ENCODE measurements at regions not wholly inside any gene's neighbourhood (a gene's known extent, or its start where the extent isn't known, plus 50 kb on each side); places are given as distances from the start of the nearest gene placed in this dataset.

GRCh38 chr9:88926781-88927505 is 64.3 kb upstream of the S1PR3 start:
- DNase-seq (ENCODE audit: low read depth), result no peak

- no peak for DNase-seq (ENCODE audit: low read depth)
These were observed 63.8 kb upstream of the S1PR3 start for GRCh38 chr9:88927510-88927909.

DNA sequence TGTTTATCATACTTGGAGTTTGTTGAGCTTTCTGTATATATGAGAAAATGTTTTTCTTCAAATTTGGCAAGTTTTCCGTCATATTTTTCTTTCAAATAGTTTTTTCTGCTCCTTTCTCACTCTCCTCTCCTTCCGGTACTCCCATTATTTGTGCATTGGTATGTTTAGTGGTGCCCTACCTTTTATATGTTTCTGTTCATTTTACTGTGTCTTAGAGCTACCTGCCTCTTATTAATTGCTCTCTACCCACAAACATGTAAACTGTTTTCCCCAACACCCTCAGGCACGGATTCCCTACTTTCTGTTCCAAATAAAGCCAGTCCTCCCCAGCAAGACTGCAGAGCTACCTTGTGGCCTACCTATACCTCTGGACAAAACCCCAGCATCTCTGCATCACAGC is 60.6 kb upstream of the S1PR3 start:
- DNase-seq (ENCODE audit: low read depth), result no peak

DNA sequence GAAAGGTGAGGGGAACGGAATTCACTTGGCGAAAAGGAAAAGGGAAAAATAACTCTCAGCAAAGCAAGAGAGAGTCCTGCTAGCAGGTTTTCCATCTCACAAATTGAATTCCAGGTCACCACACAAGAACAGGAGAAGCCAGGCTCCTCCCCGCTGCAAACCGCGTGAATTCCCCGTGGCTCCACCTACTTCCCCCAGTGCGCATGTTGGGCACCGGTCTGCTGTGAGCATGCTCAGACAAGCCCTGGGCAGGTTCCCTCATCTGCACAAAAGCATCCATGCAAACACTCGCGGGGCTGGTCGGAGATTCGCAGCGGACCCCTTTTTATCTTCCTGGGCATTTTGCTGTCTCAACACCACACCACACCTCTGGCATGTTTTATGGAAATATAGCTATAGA is 58.5 kb upstream of the S1PR3 start:
- no peak for DNase-seq (ENCODE audit: low read depth)

DNA sequence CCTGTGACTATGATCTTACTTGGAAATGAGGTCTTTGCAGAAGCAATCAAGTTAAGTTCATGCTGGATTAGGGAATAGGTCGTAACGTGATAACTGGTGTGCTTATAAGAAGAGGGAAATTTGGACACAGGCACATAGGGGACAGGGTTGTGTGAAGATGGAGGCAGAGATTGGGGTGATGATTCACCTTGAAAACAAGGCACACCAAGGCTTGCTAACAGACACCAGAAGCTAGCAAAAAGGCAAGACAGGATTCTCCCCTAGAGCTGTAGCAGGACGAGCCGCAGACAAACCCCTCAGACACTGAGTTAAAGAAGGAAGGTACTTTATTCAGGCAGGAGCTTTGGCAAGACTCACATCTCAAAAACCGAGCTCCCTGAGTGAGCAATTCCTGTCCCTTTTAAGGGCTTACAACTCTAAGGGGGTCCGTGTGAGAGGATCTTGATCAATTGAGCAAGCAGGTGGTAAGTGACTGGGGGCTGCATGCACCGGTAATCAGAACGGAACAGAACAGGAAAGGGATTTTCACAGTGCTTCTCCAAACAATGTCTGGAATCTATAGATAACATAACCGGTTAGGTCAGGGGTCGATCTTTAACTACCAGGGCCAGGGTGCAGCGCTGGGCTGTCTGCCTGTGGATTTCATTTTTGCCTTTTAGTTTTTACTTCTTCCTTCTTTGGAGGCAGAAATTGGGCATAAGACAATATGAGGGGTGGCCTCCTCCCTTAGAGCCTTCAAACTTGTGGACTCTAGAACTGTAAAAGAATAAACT is 57.5 kb upstream of the S1PR3 start:
- no peak for DNase-seq (ENCODE audit: low read depth)

DNA sequence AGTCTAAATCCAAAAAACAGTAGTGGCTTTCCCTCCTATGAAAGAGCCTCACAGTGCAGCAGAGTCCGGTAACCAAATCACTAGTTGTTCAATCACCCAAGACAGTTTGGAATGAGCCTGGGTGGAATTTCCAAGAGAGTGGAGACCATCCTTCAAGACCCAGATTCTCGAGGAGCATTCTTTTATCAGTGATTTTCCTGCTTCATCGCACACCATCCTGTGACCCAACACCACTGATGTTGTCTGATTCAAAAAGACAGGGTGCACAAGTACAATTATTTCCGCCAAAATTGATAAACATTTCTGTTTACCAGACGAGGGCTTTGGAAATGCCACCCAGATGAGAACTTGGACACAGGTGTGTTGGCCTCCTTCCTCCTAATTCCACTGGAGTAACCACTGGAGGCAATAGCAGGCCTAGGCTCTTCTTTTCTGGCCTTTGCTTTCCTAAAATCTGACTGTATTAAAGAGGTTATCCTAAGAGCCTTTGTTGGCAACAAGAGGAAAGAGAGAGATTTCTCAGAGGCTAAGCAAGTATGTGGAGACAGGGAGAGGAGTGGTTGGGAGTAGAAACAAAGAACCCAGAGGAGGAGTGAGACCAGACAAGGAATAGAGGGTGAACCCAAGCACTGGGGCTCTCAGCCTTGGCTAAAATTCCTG is 56.3 kb upstream of the S1PR3 start:
- DNase-seq (ENCODE audit: low read depth), result no peak

DNA sequence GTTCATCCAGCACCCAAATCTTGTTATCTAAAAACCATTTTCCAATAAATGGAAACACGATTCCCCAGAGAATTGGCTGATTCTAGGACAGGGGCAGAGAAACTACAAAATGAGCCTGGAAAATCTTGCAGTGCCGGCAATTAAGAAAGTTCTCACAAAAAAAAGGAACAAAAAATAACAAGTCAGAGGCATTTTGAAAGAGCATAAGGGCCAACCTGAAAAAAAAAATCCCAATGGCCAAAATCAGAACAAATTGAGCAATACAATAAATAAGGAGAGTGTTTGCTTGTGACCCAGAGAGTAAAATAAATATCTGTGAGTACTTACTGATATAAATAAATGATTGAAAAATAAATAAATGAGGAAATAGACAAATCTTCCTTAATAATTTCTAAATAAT is 55.1 kb upstream of the S1PR3 start:
- DNase-seq (ENCODE audit: low read depth), result no peak

- DNase-seq (ENCODE audit: low read depth), result no peak
These were observed 54.6 kb upstream of the S1PR3 start for GRCh38 chr9:88936668-88937067.

DNA sequence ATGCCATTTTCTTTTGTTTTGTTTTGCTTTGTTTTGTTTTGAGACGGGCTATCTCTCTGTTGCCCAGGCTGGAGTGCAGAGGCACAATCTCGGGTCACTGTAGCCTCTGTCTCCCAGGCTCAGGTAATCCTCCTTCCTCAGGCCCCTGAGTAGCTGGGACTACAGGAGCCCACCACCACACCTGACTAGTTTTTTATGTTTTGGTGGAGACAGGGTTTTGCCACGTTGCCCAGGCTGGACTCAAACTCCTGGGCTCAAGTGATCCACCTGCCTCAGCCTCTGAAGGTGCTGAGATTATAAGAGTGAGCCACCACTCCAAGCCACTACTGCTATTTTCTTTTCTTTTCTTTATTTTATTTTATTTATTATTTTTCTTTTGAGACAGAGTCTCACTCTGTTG is 54.0 kb upstream of the S1PR3 start:
- DNase-seq (ENCODE audit: low read depth), result no peak

GRCh38 chr9:88938189-88938588 is 53.1 kb upstream of the S1PR3 start:
- DNase-seq (ENCODE audit: low read depth), result no peak
